ENCODE measurements at regions not wholly inside any gene's neighbourhood (a gene's known extent, or its start where the extent isn't known, plus 50 kb on each side); places are given as distances from the start of the nearest gene placed in this dataset.

- Histone ChIP-seq H3K23me2 (ENCODE audit: low read depth, low read length) (no peaks in the 10 kb centered on the region), H2AK5ac (ENCODE audit: low read depth, low read length) (0 out of 2 replicates have a peak overlapping the region, but pooled peaks have one; percentile 39), H3K4ac (replicated peaks; ENCODE audit: insufficient read length, low read depth, low read length) (peak overlapping the region; percentile 14), H3K9me3 (ENCODE audit: insufficient read depth in 2 of 2, low read depth in 1 of 2, low read length in 1 of 2) (no peaks in the 10 kb centered on the region), H3K27me3 (replicated peaks in 1 of 4; ENCODE audit: control insufficient read depth in 3 of 4, extremely low read depth in 1 of 4, insufficient read depth in 3 of 4, low read length in 3 of 4) (no peaks in the 10 kb centered on the region), H2BK5ac (ENCODE audit: low read depth, low read length) (no peak overlapping the region), H3K23ac (ENCODE audit: insufficient read length) (no peak overlapping the region), H3K79me2 (ENCODE audit: control insufficient read depth in 1 of 2, insufficient read depth in 2 of 2, low read length in 2 of 2) (no peaks in the 10 kb centered on the region), H2BK120ac (replicated peaks; ENCODE audit: low read depth, low read length) (no peak overlapping the region), H2BK12ac (ENCODE audit: low read depth, low read length) (0 out of 2 replicates have a peak overlapping the region, but pooled peaks have one; percentile 17), H4K20me1 (replicated peaks in 1 of 2; ENCODE audit: control insufficient read depth in 1 of 2, insufficient read depth in 2 of 2, low read length in 2 of 2) (no peaks in the 10 kb centered on the region), H2BK20ac (ENCODE audit: low read length) (no peak overlapping the region), H3K18ac (ENCODE audit: extremely low read depth, low read length) (no peak overlapping the region), H4K8ac (ENCODE audit: extremely low read depth, insufficient read depth, low read length) (no peak overlapping the region), H3K4me3 (ENCODE audit: extremely low read depth in 1 of 4, insufficient read depth in 2 of 4, low read depth in 3 of 4, low read length in 4 of 4) (no peak overlapping the region), H2AFZ (ENCODE audit: low read length) (no peak overlapping the region), H3K14ac (ENCODE audit: insufficient read length) (no peak overlapping the region), H3K79me1 (ENCODE audit: low read depth, low read length) (no peaks in the 10 kb centered on the region), H3K56ac (replicated peaks; ENCODE audit: insufficient read length, low read depth, low read length) (no peak overlapping the region), H3K36me3 (ENCODE audit: control insufficient read depth in 2 of 4, insufficient read depth in 4 of 4, low read length in 3 of 4) (no peaks in the 10 kb centered on the region), H4K91ac (replicated peaks; ENCODE audit: insufficient read length, low read length) (peak overlapping the region; percentile 12), H2BK15ac (ENCODE audit: low read length) (peak overlapping the region; percentile 81; the same call in 1 of the 2 replicates), H3K4me2 (ENCODE audit: insufficient read depth in 1 of 2, low read depth in 2 of 2, low read length in 2 of 2) (no peak overlapping the region), H3K9ac (replicated peaks in 1 of 4; ENCODE audit: extremely low read depth in 1 of 4, low read depth in 3 of 4, low read length in 3 of 4) (no peak overlapping the region; a peak in 1 of 7 replicates), H3K27ac (ENCODE audit: low read depth, low read length) (no peak overlapping the region), H3K4me1 (replicated peaks in 1 of 4; ENCODE audit: control insufficient read depth in 3 of 4, insufficient read depth in 4 of 4, low read length in 3 of 4) (no peaks in the 10 kb centered on the region; a peak in 1 of 7 replicates), H4K5ac (ENCODE audit: insufficient read length, low read depth, low read length) (no peak overlapping the region)
- DNase-seq (ENCODE audit: low read depth in 1 of 2, low spot score in 2 of 2) (no peak), FAIRE-seq (no peak)
- POLR2A ChIA-PET (ENCODE audit: partially characterized antibody) = interaction anchor here (1.0 kb wide), 1 partner anchor 95 kb away, joined by 4 read pairs; no protein-coding TSS in a partner anchor
- 95% methylated on average over 7 of the region's 7 CpGs; no CpG with 5 or more reads in 1 of the 2 experiments for WGBS, 2 experiments (ENCODE audit: extremely low coverage in 1 of 2, insufficient coverage in 1 of 2, insufficient read length in 1 of 2, insufficient replicate concordance in 2 of 2, low coverage in 1 of 2, low lambda C conversion rate in 2 of 2, missing lambda C conversion rate in 1 of 2)
- CTCF ChIA-PET (ENCODE audit: partially characterized antibody) = interaction anchor here (0.7 to 2.0 kb wide), 7 partner anchors 13 to 803 kb away, joined by 3 to 8 read pairs (median 4); no protein-coding TSS in a partner anchor
- TF ChIP-seq RFX5 (IDR thresholded peaks at IDR 0.05; ENCODE audit: borderline replicate concordance, low read depth, low read length) = no peak
- no peak for TF ChIP-seq MAX (IDR thresholded peaks at IDR 0.05)
- TF ChIP-seq GTF2F1 (IDR thresholded peaks at IDR 0.05; ENCODE audit: borderline replicate concordance, low read depth, low read length) = no peak
- TF ChIP-seq USF2 (IDR thresholded peaks at IDR 0.05; ENCODE audit: low read length) = no peak
- no peak for TF ChIP-seq EP300 (IDR thresholded peaks at IDR 0.05; ENCODE audit: borderline replicate concordance in 1 of 2, low read depth in 2 of 2, low read length in 2 of 2)
- TF ChIP-seq SP1 (IDR thresholded peaks at IDR 0.05; ENCODE audit: low read depth, low read length) = no peak
- no peak for TF ChIP-seq ASH2L (IDR thresholded peaks at IDR 0.05; ENCODE audit: low read length)
- no peak for TF ChIP-seq SIX5 (IDR thresholded peaks at IDR 0.05; ENCODE audit: low read depth, low read length)
- TF ChIP-seq RNF2 (IDR thresholded peaks at IDR 0.05; ENCODE audit: borderline replicate concordance, low read depth, low read length, missing control alignments, poor library complexity, severe bottlenecking) = no peak
- no peak for TF ChIP-seq JUN (IDR thresholded peaks at IDR 0.05; ENCODE audit: low read depth, low read length)
- no peak for TF ChIP-seq SP4 (IDR thresholded peaks at IDR 0.05; ENCODE audit: low read length)
- no peak for TF ChIP-seq KDM5A (IDR thresholded peaks at IDR 0.05; ENCODE audit: low read length)
- TF ChIP-seq BCL11A (IDR thresholded peaks at IDR 0.05; ENCODE audit: low read depth in 2 of 2, low read length in 2 of 2) = no peak
These were observed 93.5 kb upstream of the LANCL2 start for GRCh38 chr7:55271661-55272060.

All from H1 (cell line).